ENCODE measurements at regions not wholly inside any gene's neighbourhood (a gene's known extent, or its start where the extent isn't known, plus 50 kb on each side); places are given as distances from the start of the nearest gene placed in this dataset.
"Not testable (repeated sequence)": the region's sequence is repeated elsewhere in the genome, so short reads cannot be mapped to it uniquely, and the experiment has no call there.

DNA sequence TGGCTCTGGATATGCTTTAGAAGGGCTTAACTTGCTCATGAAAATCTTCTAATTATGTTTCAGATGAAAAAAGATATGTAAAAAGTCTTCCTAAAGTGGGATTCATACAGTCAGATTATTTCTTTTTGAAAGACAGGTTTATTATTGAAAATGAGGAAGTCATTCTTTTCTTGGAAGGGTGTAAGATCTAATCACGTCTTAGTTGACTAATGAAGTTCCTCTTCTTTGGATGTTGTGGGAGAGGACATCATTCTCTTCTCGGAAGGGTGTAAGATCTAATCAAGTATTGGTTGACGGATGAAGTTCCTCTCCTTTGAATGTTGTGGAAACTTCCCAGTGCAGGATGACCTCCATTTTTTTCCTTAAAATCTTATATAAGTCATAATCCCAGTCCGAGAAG, 74.9 kb downstream of the ALG10 start:
- no peak for DNase-seq (ENCODE audit: low read depth, low spot score)

DNA sequence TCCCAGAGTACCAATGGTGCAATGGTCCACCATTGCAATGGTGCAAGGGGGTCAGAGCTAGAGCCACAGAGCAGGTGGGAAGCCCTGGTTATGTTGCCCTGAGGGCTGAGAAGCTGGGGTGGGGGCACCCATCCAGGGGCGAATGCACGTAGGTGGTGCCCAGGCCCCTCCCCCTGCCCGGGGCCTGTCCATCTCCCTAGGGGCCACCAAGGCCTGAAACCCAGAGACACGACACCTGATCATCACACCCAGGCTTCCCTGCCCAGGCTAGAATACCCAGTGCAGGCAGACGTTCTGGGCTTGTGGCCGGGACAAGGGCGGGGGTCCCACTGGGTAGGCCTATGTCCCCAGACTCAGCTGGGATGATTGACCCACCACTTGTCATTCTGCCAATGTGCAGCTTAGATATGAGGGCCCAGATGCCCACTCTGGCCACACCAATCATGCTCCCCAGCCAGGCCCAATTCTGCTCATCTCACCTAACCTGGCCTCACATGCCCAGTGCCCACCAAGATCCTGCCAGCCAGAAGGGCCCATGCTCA, 83.2 kb downstream of the ALG10 start:
- DNase-seq (ENCODE audit: low read depth, low spot score), result no peak

GRCh38 chr12:34106172-34106571, 83.9 kb downstream of the ALG10 start:
- DNase-seq (ENCODE audit: low read depth, low spot score), result no peak

- DNase-seq (ENCODE audit: low read depth, low spot score), result no peak
Measured at GRCh38 chr12:34107016-34107415, 84.7 kb downstream of the ALG10 start.

DNA sequence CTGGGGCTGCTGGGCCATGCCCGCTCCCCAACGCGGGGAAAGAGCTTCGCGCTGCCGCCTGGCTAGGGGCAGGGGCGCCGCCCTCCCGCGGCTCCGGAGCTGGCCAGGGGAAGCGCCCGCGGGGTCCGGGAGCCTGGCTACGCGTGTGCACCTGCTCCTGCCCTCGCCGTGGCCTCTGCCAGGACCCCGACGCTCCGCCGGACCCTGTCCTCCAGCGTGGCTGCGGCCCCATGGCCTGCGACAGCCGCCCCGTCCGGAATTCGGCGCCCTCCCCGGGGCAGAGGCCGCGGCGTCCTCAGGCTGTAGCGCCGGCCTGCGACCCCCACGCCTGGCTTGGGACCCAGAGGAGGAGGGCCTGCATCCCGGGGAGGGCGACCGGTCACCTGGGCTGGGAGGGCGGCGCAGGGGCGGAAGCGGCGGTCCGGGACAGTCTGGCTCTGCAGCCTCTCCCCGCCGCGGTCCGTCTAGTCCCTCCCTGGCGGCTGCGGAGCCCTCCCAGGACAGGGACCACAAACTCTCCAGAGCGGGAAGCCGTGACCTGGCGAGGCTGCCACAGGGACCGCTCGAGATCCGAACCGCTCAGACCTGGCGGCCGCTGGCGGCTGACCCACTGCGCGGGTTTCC, 85.6 kb downstream of the ALG10 start:
- DNase-seq (ENCODE audit: low read depth, low spot score), result no peak

- DNase-seq (ENCODE audit: low read depth, low spot score), result no peak
Measured at GRCh38 chr12:34108405-34108803, 86.1 kb downstream of the ALG10 start.

- no peak for DNase-seq (ENCODE audit: low read depth, low spot score)
Measured at GRCh38 chr12:34108967-34109366, 86.7 kb downstream of the ALG10 start.

DNA sequence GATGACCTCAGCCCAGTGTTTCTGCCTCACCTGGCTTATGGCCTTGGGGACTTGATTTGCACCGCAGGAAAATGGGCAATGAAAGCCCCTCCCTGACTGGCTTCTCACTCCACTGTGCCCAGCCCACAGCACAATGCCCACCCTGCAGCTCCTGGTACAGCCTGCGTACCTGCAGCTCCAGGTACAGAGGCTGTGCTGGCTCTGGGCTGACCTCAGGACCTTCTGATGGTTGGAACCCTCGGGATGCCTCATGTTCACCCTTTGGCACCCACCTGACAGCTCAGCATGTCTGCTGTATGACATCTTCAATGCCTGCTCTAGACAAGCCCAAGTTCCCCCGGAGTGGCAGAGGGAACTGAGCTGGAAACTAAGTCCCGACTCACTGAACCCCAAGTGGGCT, 87.1 kb downstream of the ALG10 start:
- no peak for DNase-seq (ENCODE audit: low read depth, low spot score)

DNA sequence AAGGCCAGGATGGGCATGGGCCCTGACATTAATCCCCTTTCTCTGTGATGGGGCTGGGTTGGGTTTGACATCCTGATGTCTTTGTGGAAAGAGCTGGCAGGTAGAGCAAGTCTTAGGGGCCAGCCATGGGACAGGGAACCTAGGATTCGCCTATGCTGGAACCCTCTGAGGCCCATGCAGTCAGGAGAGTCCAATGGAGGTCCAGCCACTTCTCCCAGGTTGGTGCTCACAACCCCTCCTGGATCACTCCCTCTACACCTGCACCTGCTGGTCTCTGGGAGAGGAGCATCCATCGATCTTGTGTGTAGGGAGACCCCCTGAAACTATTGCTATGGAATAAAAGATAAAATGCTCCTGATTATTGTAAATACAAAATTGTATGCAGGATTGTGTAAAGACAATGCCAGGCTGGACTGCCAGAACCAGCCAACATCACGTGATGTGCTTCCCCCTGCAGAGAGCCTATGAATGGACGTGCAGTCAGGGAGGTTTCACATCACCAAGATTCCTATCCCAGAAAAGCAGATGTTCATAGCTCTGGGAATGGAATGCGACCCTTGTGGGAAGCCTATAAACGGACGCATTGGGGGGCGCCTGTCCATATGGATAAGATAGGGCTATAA, 87.7 kb downstream of the ALG10 start:
- DNase-seq (ENCODE audit: low read depth, low spot score), result not testable (repeated sequence)

- DNase-seq (ENCODE audit: low read depth, low spot score), result peak; percentile 13
Measured at GRCh38 chr12:34119366-34119765, 97.1 kb downstream of the ALG10 start.

DNA sequence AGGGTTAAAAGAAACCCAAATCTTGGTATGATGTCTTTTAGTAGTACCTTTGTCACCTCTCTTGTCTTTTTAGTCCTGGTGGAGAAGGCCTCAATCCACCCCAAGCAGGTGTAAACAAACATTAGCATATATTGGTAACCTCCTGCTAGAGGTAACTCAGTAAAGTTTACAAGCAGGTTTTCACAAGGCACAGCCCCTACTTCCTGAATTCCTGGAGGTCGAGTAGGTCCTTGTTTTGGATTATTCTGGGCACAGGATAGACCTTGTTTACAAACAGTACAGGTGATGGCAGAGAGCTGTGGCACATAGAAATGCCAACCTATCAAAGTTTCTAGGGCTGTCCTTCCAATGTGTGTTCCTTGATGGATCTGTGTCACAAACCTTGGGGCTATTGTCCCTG, 99.1 kb downstream of the ALG10 start:
- DNase-seq (ENCODE audit: low read depth, low spot score), result no peak

- DNase-seq (ENCODE audit: low read depth, low spot score), result not testable (repeated sequence)
Measured at GRCh38 chr12:34123092-34123491, 100.8 kb downstream of the ALG10 start.

DNA sequence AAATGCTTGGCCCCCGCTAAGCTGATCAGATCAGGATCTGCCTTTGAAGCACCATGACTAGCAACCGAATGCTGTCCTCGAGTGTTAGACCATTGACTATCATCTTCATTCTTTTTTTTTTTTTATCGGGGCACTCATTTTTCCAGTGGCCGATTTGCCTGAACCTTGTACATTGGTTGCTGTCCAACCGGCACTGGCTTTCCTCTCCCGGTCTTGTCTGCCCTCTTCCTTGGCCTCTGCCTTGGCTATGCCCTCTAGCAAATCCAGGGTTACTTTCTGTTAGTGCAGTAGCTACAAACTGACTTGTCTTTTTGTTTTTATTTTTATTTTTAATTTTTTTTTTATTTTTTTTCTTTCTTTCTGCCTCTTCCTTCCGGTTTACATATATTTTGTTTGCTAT, 102.3 kb downstream of the ALG10 start:
- no peak for DNase-seq (ENCODE audit: low read depth, low spot score)

DNA sequence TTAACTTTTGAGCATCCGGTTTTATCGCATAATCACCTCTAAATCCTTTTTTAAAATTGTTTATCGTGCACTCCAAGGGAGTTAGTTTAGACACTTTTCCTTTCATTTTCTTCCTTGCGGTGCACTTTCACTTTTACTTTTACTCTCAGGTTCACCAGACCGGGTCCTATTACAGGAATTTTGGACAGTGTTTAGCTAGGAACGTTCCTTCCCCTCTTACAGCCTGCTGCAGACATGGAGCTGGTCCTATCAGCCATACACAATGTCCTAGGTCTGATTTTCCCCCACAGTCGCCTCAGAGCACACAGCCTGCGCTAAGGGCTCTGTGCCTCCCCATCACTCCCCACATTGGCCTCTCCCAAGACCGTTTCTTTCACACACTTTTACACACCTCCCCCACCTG, 103.9 kb downstream of the ALG10 start:
- no peak for DNase-seq (ENCODE audit: low read depth, low spot score)

GRCh38 chr12:34126805-34127204, 104.5 kb downstream of the ALG10 start:
- DNase-seq (ENCODE audit: low read depth, low spot score), result no peak

GRCh38 chr12:34127379-34127778, 105.1 kb downstream of the ALG10 start:
- DNase-seq (ENCODE audit: low read depth, low spot score), result not testable (repeated sequence)

DNA sequence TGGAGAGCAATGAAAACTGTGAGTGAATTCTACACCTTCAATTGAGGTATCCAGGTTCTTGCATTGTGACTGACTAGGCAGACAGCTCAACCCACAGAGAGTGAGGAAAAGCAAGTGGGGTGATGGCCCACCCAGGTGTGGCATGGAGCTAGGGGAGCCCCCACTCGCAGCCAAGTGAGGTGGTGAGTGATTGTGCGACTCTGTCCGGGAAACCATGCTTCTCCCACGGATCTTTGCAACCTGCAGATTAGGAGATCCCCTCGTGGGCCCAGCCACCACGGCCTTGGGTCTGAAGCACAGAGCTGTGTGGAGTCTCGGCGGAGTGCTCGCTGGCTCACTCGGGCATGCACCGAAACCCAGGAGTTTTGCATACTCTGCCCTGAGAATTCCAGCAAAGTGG, 120.1 kb downstream of the ALG10 start:
- no peak for DNase-seq (ENCODE audit: low read depth, low spot score)

DNA sequence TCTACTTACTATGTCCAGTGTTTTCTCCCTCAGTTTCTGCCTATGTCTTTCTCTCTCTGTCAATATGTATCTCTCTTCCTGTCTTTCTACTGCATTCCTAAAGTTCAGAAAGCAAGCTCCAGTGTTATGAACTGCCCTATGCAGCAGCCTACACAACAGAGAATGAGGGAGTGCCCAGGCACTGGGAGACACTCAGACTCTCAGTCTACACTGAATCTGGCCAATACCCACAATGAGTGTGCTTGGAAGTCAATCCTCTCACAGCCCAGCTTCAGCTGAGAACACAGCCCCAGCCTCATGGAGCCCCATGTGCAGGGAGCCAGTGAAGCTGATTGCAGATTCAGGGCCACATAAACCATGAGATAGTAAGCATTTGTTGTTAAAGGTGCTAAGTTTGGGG, 128.7 kb downstream of the ALG10 start:
- DNase-seq (ENCODE audit: low read depth, low spot score), result no peak

DNA sequence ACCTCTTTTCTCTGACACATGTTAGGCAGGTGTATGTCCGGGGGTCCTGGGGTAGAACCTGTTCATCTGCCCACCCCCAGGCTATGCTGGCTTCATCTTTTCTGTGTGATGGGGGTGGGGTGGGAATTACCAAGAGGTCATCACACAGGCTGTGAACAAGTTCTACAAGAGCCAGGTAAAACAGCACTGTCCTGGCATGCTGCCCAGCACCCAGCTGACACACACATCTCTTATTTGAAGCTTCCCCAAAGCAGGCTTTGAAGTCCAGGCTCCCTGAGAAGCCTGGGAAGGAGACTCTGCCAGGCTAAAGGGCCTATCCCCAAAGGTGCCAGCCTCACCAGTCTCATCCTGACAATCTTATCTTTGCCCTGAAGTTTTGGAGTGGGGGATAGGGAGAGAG, 141.1 kb downstream of the ALG10 start:
- DNase-seq (ENCODE audit: low read depth, low spot score), result no peak

GRCh38 chr12:34166427-34167060, 144.2 kb downstream of the ALG10 start:
- DNase-seq (ENCODE audit: low read depth, low spot score), result no peak

DNA sequence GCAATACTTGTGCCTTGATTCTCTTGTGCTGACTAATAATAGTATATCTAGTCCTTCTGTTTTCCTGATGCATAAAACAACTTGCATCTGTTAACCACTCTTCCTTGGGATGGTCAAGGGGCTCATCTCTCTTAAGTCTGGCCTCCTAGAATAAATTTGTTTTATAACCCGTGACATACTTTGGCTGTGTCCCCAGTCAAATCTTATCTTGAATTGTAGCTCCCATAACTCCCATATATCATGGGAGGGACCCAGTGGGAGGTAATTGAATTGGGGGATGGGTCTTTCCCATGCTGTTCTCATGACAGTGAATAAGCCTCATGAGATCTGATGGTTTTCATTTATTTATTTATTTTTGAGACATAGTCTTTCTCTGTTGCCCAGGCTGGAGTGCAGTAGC, 146.2 kb downstream of the ALG10 start:
- DNase-seq (ENCODE audit: low read depth, low spot score), result not testable (repeated sequence)

DNA sequence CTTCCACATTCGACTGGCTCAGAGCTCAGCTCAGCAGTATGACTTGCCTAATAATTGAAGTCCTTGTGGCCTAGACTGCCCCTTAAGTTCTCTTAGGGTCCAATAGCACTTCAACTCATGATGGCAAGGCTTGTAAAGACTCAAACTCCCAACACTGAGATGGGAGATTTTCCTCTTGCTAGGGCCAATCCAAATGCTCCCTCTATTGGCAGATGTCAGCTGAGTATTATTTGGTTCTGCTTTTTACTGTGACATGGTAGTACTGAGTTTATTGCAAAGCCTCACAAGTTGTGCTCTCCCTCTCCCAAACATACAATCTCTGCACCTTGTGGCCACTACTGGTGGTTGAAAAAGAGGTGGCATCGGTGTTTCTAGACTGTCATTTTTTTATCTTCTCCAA, 164.2 kb downstream of the ALG10 start:
- DNase-seq (ENCODE audit: low read depth, low spot score), result no peak

GRCh38 chr12:34188974-34189373, 166.7 kb downstream of the ALG10 start:
- no peak for DNase-seq (ENCODE audit: low read depth, low spot score)

Data from pulmonary artery endothelial cell (primary cell).